GM20431 (cell line): ENCODE measurements at regions not wholly inside any gene's neighbourhood (a gene's known extent, or its start where the extent isn't known, plus 50 kb on each side); places are given as distances from the start of the nearest gene placed in this dataset.

ENCODE experiments used
- in situ Hi-C: fragments of 300-500 bp; cut with MseI, MboI; formaldehyde crosslinking; loops from one replicate; pipeline ENCODE4 v1.15.0; 2020; ENCODE audit warnings: low sequenced_read_pairs; ENCODE audit not compliant: unreplicated experiment

DNA sequence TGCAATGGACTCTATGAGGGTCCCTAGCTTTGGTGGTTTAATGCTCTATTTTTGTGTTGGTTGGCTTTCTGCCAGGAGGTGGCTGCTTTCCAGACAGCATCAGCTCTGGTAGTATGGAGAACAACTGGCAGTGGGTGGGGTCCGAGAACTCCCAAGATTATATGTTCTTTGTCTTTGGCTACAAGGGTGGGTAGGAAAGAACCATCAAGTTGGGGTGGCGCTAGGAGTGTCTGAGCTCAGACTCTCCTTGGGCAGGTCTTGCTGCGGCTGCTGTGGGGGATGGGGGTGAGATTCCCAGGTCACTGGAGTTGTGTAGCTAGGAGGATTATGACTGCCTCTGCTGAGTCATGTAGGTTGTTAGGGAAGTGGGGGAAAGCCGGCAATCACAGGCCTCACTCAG is 976.1 kb upstream of the GYPC start:
- in situ Hi-C loops = no loop called here

DNA sequence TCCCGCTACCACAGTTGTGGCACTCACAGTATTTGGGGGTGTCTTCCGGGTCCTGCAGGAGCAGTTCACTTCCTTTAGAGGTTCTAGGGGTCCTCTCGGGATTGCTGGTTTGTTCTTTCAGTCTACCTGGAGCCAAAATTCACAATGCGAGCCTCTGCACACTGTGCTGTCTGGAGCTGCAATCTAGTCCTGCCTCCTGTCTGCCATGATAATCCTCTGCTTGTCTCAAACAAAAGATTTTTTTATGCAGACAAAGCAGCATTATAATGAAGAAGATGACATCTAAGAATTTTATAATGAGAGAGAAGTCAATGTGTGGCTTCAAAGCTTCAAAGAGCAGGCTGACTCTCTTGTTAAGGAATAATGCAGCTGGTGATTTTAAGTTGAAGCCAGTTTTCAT is 975.1 kb upstream of the GYPC start:
- in situ Hi-C loops = no loop called here

DNA sequence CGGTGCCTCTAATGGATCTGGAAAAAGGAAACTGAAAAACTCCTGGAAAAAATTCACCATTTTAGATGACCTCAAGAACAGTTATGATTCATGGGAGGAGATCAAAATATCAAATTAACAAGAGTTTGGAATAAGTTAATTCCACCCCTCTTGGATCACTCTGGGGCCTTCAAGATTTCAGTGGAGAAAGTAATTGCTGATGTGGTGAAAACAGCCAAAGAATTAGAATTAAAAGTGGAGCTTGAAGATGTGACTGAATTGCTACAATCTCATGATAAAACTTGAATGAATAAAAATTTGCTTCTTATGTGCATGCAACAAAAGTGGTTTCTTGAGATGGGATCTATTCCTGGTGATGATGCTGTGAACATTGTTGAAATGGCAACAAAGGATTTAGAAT is 974.4 kb upstream of the GYPC start:
- in situ Hi-C loops = no loop called here

DNA sequence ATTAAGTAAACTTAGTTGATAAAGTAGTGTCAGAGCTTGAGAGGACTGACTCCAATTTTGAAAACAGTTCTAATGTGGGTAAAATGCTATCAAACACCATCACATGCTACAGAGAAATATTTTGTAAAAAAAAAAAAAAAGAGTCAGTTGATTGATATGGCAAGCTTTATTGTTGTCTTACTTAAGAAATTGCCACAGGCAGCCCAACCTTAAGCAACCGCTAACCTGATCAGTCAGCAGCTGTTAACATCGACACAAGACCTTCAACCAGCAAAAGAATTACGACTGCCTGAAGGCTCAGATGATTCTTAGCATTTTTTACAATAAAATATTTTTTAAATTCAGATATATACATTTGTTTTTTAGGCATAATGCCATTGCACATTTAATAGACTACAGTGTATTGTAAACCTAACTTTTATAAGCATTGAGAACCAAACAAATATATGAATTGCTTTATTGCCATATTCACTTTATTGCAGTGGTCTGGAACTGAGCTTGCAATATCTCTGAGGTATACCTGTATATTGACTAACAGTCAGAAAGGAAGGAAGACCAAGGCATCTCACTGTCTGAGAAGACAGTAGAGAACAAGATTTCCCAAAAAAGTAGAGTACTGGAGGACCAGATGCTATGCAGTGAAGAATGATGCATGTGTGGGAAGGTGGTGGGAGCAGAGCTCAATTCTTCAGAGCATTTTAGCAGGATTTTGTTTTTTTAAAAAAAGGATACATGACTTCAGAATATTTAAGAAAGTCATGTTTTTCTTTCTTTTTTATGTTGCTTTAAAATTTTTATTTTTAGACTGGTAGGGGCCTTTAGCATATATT is 973.8 kb upstream of the GYPC start:
- in situ Hi-C loops = no loop called here

DNA sequence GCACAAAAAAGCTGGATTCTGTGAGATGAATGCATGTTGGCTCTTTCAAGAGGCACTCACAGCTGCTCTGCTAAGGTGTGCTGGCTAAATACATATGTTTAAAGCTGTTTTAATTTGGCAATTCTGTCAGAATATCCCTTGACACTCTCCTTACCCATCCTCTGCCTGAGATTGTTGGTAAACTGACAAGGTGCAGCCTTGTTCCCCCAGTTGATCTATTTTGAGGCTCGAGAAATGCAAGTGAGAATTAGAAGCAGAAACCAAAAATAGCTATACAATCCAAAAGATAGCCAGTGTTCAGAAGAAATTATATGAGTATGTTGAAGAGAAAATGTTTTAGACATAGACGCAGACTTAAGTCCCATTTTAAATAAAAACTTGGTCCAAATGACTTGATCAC is 971.7 kb upstream of the GYPC start:
- in situ Hi-C loops = no loop called here

DNA sequence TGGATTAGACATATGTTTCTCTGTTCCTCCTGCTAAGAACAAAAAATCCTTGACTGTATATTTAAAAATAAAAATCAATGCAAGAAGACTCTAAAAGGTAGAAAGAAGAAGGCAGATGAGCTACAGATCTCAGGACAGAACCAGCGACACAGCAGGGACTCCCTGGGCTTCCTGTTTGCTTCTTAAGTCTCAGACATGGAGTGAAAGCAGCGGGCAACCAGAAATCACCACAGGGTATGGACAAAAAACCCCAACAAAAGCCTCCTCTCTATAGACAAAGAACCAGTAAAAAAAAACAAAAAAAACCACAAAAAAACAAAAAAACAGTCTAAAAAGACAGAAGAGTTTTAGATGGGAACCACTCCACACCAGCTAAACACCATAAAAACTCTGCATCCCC is 971.0 kb upstream of the GYPC start:
- in situ Hi-C loops = no loop called here

DNA sequence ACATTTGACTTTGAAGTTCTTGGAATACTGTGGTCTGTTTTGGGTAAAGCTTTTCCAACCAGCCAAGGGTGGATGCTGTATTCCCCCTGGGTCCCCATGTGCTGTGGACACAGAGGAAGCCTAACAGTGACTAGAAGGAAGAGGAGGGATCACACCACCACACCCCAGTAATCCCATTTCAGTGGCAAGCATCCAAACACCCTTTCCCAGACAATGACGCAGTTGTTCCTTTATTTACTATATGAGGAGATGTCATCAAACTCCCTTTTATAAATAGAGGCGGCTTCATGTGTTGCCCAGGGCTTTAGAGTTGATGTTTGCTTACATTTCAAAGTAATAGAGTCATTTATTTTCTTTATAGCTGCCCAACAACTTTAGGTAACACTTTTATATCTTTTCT is 959.4 kb upstream of the GYPC start:
- in situ Hi-C loops = no loop called here

DNA sequence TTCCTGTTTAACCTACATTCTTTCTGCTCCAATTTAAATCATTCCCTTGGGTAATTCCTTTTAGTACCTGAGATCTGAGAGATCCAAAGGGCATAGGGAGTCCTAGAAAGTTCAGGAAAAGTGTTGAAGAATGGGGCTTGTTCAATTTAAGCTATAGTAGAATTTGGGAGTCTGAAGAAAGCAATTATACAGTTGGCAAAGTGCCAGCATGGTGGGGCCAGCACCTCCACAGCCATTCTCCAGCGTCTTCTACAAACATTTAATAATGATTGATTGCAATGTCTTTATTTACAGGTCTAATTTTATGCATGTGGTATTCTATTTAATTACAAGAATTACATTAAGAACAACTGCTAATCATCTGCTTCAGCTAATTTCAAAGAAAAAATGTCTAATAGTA is 957.7 kb upstream of the GYPC start:
- in situ Hi-C loops = no loop called here

DNA sequence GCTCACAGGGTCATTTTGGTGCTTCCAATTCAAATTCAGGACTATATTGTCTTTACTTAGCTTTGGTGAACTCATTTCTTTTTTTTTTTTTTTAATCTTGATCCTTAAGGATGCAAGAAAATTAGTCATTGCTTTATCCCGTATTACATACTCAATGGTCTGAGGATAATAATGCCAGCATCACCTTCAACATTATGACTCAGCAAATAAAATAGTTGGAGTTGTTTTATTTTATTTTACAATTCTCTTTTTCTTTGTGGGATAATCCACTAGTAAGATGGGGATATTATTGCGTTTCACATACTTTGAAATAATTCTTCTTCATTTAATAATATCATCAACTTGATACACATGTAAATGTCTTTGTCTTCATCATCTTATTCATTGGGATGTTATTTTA is 954.9 kb upstream of the GYPC start:
- in situ Hi-C loops = no loop called here

DNA sequence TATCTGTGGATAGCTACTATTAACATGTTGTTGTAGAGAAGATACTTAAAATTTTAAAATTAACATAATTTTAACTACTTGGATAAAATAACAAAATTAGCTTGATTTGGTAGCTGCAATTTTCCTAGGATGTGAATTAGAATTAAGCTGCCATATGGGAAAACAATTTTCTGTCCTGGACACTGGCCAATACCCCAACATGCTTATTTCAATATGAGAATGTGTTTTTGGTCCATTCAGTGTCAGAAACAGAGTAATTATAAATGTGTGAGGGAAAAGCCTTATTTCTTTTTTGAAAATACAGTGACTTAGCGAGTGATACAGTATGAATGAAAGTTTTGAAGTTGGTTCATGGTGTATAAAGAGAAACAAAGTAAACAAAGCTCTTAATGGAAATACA is 948.3 kb upstream of the GYPC start:
- in situ Hi-C loops = no loop called here

DNA sequence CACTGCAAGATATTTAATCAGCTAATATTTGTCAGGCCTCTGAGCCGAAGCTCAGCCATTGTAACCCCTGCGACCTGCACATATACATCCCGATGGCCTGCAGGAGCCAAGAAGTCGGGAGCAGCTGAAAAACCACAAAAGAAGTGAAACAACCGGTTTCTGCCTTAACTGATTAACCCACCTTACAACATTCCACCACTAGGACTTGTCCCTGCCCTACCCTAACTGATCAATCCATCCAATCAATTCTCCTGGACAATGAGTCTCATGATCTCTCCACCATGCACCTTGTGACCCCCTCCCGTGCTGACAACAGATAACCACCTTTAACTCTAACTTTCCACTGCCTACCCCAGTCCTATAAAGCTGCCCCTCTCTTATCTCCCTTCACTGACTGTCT is 945.4 kb upstream of the GYPC start:
- in situ Hi-C loops = no loop called here

DNA sequence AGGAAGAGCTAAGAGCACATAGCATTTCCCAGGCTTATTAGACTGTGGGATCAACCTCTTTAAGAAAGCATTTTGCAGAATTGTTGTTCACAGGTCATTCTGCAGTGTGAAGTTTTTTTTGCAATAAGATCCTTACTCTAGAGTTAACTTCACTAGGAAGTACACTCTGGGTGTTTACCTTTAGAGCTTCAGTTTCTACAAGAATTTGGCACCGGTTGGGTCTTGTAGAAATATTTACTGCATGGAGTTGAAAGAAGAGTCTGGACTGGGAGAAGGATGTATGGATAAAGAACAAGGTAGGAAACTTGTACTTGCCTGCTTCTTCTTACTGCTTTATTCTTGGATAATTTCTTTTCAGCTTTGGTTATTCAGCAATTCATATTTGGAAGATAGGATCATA is 944.9 kb upstream of the GYPC start:
- in situ Hi-C loops = no loop called here

DNA sequence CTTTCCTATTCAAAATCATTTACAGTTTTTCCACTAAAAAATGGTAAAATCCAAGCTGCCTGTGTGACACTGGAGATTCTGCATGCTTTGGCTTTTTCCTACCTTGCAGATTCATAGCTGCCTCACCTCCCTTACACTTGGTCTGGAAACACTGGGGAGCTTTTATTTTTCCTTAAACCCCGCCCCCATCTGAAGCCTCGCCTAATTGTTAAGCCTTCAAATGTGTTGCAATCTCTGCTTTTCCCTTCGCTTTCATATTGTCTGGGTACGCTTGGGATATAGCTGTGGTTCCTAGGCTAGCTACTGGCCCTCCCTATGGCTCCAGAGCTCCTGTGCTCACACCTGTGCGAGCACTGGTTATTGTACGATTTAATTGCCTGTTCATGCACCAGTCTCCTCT is 942.4 kb upstream of the GYPC start:
- in situ Hi-C loops = no loop called here

DNA sequence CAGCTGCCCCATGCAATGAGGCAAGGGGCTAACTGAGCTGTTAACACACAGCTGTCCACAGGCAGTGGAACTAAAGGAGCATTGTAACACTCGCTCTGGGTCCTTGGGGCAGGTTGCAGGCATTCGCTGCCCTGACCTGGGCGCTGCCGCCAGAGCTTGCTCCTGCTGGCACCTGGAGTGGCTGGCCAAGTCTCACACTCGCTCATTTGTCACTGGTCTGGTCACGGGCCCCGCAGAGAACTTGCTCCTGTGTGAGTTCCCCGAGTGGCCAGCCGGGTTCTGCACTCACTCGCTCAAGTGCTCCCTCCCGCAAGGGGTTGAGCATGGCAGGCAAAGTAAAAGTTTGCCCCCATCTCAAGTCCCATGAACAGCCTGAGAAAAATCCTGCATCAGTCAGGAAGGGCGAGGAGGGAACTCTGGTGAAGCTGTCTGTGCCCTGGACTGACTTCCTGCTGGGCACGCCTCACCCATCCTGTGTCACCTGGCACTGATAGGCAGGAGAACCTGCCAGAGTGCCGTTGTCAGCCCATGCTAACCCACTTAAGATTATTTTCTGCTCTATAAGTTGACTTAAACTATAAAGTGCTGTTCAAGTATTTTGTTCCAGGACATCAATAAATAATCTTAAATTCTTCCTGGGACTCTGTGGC is 934.8 kb upstream of the GYPC start:
- in situ Hi-C loops = no loop called here

DNA sequence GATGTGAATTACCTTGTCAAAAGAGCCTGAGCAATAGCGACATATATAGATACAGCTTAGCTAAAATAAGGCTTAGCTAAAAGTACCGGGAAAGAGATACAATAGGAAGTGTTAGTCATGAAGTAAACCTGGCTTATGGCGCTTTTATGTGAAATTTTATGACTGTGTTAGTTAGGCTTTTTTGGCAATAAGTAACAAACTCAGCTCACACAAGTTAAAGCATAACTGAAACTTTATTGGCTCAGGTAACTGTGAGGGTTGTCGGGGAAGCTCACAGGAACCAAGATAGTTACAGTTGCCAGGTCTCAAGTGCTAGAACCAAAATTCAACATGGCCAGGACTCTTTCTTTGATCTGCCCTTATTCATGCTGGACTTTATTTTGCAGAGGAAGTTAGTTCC is 925.0 kb upstream of the GYPC start:
- in situ Hi-C loops = no loop called here

DNA sequence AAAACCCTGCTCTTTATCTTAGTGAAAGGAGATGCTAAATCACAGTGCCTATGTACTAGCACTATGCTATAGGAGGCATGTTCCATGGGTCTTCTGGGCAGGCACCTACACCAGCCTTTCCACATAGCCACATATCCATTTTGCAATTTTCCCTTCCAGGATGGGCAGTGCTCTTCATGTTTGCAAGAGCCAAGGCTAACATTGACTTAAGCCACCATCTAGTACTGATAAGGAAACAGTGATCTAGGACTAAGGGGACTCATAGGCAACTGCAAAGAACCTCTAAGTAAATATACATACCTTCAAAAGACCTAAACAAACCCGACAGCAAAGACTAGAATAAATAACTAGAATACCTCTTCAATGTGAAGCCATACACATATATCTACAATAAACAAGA is 919.7 kb upstream of the GYPC start:
- in situ Hi-C loops = no loop called here

DNA sequence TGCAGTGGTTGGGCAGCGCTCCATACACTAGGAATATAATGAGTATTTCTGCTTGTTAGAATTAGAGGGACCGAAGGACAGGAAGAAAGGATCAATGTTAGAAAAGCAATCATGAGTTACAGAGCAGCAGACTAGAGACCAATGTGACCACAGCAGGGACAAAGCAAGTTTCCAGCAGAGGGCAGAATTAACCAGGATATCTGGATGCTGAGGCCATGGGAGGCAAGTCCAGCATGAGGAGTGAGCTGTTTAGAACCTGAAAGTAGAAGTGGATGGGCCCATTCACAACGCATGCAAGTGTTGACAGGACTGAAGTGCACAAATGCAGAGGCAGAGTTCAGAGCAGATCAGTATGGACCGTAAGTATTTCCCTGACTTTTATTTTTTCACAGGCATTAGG is 910.4 kb upstream of the GYPC start:
- in situ Hi-C loops = no loop called here

DNA sequence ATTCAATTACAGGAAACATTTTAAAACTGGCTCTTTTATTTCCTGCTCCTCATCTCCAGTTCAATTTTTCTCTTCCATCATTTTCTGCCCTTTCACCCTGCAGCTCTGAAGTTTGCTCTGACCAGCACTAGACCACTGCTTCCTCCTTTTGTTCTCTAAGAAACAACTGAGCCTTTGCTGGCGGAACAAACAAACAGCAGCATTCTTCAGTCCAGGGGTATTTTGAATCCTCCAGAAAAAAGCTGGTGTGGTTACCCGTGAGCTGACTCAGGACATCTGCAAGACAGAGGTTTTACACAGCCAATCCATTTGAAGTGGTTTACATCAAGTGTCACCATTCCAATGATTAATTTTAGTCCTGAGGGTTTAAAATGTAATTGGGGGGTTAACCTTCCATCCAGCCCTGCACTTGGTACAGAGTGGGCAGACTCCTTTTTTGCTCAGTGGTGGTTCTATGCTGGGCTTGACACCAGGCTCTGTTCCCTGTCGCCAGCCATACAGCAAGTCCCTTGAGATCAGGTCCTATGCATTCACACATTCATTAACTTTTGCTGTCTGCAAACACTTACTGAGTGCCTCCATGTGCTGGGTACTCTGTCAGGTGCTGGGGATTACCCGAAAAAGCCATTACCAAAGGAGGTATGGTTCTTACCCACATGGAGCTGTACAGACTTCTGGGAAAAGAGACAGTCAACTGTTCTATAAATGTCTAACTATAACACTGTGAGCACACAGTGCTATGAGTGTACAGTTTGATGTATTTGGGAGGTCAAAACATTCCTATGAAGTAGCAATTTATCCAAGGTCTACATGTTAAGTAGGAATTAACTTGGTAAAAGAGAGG is 909.4 kb upstream of the GYPC start:
- in situ Hi-C loops = no loop called here

DNA sequence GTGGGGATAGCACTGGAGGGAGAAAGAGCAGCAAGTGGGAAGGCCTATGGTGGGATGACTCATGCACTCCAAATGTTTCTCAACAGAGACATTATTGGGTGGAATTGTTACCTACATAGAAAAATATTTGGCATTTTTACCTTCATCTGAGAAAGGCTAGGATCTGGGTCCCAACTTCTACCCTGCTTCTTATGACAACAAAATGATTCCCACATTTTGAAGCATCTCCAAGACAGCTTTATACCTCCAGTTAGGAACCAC is 908.9 kb upstream of the GYPC start:
- in situ Hi-C loops = no loop called here

DNA sequence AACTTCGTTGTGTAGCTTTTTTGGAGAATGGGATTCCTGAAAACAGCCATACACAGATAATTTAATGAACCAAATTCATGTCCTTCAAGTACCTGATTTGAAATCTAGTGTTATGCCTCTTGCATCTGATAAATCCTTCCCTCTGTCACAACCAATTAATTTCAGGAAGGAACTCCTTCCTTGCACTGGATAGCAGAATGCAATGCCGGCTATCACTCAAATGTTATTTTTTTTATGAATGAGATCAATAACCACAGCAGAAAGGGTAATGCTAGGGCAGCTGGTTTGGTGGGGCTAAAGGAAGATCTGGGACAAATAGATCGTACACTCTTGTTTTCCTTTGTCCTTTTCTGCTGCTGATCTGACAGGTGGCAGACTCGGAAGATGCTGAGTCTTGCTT is 899.5 kb upstream of the GYPC start:
- in situ Hi-C loops = no loop called here

DNA sequence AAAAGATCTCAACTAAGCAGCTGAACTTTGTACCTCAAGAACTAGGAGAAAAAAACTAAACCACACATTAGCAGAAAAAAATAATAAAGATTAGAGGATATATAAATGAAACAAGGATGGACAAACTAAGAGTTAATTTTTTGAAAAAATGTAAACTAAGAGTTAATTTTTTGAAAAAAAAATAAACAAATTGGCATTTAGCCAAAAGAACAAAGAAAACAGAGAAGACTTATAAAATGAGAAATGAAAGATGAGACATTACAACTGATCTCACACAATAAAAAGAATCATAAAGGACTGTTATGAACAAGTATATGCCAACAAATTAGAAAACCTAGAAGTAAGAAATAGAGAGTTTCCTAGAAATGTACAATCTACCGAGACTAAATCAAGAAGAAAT is 859.2 kb upstream of the GYPC start:
- in situ Hi-C loops = no loop called here
